H9 (cell line): ENCODE measurements at regions not wholly inside any gene's neighbourhood (a gene's known extent, or its start where the extent isn't known, plus 50 kb on each side); places are given as distances from the start of the nearest gene placed in this dataset.

Source experiments
- DNase-seq: peaks from one replicate; pipeline ENCODE4 v3.0.0-alpha.2; 2017
- H2AFZ ChIP-seq: one replicate; pipeline ENCODE4 v1.6.1; 2013; ENCODE audit warnings: mild to moderate bottlenecking, low read length, control low read depth, moderate library complexity
- H2AK5ac ChIP-seq: 2 replicates; pipeline ENCODE4 v1.6.1; 2013; ENCODE audit warnings: low read length, control low read depth, mixed read lengths; ENCODE audit not compliant: insufficient read length
- H2BK120ac ChIP-seq: one replicate; pipeline ENCODE4 v1.6.1; 2013; ENCODE audit warnings: low read depth, mild to moderate bottlenecking, low read length, control low read depth, inconsistent platforms; ENCODE audit not compliant: poor library complexity, severe bottlenecking
- H2BK12ac ChIP-seq: 2 replicates; pipeline ENCODE4 v1.6.1; 2013; ENCODE audit warnings: low read length, control low read depth, mixed read lengths, low read depth; ENCODE audit not compliant: insufficient read length
- H2BK15ac ChIP-seq: 2 replicates; pipeline ENCODE4 v1.6.1; 2013; ENCODE audit warnings: low read depth, low read length, control low read depth
- H2BK20ac ChIP-seq: one replicate; pipeline ENCODE4 v1.6.1; 2013; ENCODE audit warnings: low read depth, mild to moderate bottlenecking, low read length, control low read depth, inconsistent platforms; ENCODE audit not compliant: poor library complexity, severe bottlenecking
- H2BK5ac ChIP-seq: 2 replicates; pipeline ENCODE4 v1.6.1; 2013; ENCODE audit warnings: low read length, control low read depth, mixed read lengths; ENCODE audit not compliant: insufficient read length
- H3K14ac ChIP-seq: 2 replicates; pipeline ENCODE4 v1.6.1; 2013; ENCODE audit warnings: low read length, control low read depth; ENCODE audit not compliant: insufficient read depth
- H3K18ac ChIP-seq: 2 replicates; pipeline ENCODE4 v1.6.1; 2013; ENCODE audit warnings: low read depth, mild to moderate bottlenecking, mixed read lengths, low read length, control low read depth; ENCODE audit not compliant: insufficient read length
- H3K23ac ChIP-seq: 2 replicates; pipeline ENCODE4 v1.6.1; 2013; ENCODE audit warnings: low read length, control low read depth, mixed read lengths, low read depth; ENCODE audit not compliant: insufficient read length
- H3K23me2 ChIP-seq: 2 replicates; pipeline ENCODE4 v1.6.1; 2013; ENCODE audit warnings: low read depth, mild to moderate bottlenecking, mixed read lengths, low read length, control low read depth; ENCODE audit not compliant: insufficient read length, poor library complexity, severe bottlenecking
- H3K27ac ChIP-seq: 2 replicates; pipeline ENCODE4 v1.5.1; 2013; ENCODE audit warnings: low read length, control low read depth, mixed read lengths, low read depth; ENCODE audit not compliant: insufficient read length
- H3K27me3 ChIP-seq: 2 replicates; pipeline ENCODE4 v1.6.1; 2013; ENCODE audit warnings: low read length, control low read depth, inconsistent platforms; ENCODE audit not compliant: insufficient read depth
- H3K4ac ChIP-seq: 2 replicates; pipeline ENCODE4 v1.6.1; 2013; ENCODE audit warnings: low read depth, mild to moderate bottlenecking, control low read depth, inconsistent platforms, low read length, moderate library complexity
- H3K4me1 ChIP-seq: 2 replicates; pipeline ENCODE4 v1.6.1; 2013; ENCODE audit warnings: low read length, control low read depth, inconsistent platforms; ENCODE audit not compliant: insufficient read depth
- H3K4me2 ChIP-seq: 2 replicates; pipeline ENCODE4 v1.6.1; 2013; ENCODE audit warnings: low read length, control low read depth, mixed read lengths; ENCODE audit not compliant: insufficient read length, insufficient read depth
- H3K56ac ChIP-seq: 2 replicates; pipeline ENCODE4 v1.6.1; 2013; ENCODE audit warnings: low read depth, mild to moderate bottlenecking, mixed read lengths, low read length, control low read depth; ENCODE audit not compliant: insufficient read length
- H3K79me1 ChIP-seq: 2 replicates; pipeline ENCODE4 v1.6.1; 2013; ENCODE audit warnings: low read depth, mild to moderate bottlenecking, moderate library complexity, low read length, control low read depth, inconsistent platforms; ENCODE audit not compliant: insufficient read depth, poor library complexity, severe bottlenecking
- H3K79me2 ChIP-seq: 2 replicates; pipeline ENCODE4 v1.6.1; 2013; ENCODE audit warnings: low read length, control low read depth, inconsistent platforms; ENCODE audit not compliant: insufficient read depth
- H3K9ac ChIP-seq: 2 replicates; pipeline ENCODE4 v1.6.1; 2013; ENCODE audit warnings: low read length, control low read depth, mixed read lengths; ENCODE audit not compliant: insufficient read length; ENCODE audit errors: extremely low read depth
- H3K9me3 ChIP-seq: one replicate; pipeline ENCODE4 v1.6.1; 2013; ENCODE audit warnings: low read depth, low read length, inconsistent platforms; ENCODE audit not compliant: control insufficient read depth
- H3T11ph ChIP-seq: one replicate; pipeline ENCODE4 v1.6.1; 2013; ENCODE audit warnings: mild to moderate bottlenecking, low read length, control low read depth, inconsistent platforms
- H4K20me1 ChIP-seq: one replicate; pipeline ENCODE4 v1.6.1; 2013; ENCODE audit not compliant: control insufficient read depth, insufficient read length, insufficient read depth
- H4K5ac ChIP-seq: 2 replicates; pipeline ENCODE4 v1.6.1; 2013; ENCODE audit warnings: low read depth, mild to moderate bottlenecking, mixed read lengths, low read length, control low read depth; ENCODE audit not compliant: insufficient read length
- H4K8ac ChIP-seq: replicated peaks from 2 replicates; pipeline ENCODE4 v1.6.1; 2013; ENCODE audit warnings: low read length, control low read depth, mixed read lengths, low read depth; ENCODE audit not compliant: insufficient read length
- H4K91ac ChIP-seq: 2 replicates; pipeline ENCODE4 v1.6.1; 2013; ENCODE audit warnings: low read depth, mild to moderate bottlenecking, moderate library complexity, mixed read lengths, low read length, control low read depth; ENCODE audit not compliant: insufficient read length
- H3K27ac Mint-ChIP-seq, 3 experiments: 2 replicates in 2 of 3; 3 replicates in 1 of 3; pipeline ENCODE4 v1.8.0; 2020 to 2021; ENCODE audit warnings: mixed read lengths in 3 of 3, mild to moderate bottlenecking in 1 of 3, moderate library complexity in 1 of 3
- H3K27me3 Mint-ChIP-seq: 2 replicates; pipeline ENCODE4 v1.8.0; 2021; ENCODE audit warnings: low read depth, mild to moderate bottlenecking, moderate library complexity, mixed read lengths
- H3K36me3 Mint-ChIP-seq, 3 experiments: 2 replicates in 2 of 3; 3 replicates in 1 of 3; pipeline ENCODE4 v1.8.0; 2020 to 2021; ENCODE audit warnings: low read depth in 3 of 3, mixed read lengths in 3 of 3; ENCODE audit not compliant: insufficient read depth in 1 of 3
- H3K4me1 Mint-ChIP-seq, 2 experiments: 2 replicates each; pipeline ENCODE4 v1.8.0; 2020; ENCODE audit warnings: mixed read lengths in 2 of 2
- H3K4me3 Mint-ChIP-seq, 2 experiments: 2 replicates in 1 of 2; 3 replicates in 1 of 2; pipeline ENCODE4 v1.8.0; 2020 to 2021; ENCODE audit warnings: mild to moderate bottlenecking in 2 of 2, mixed read lengths in 2 of 2, moderate library complexity in 1 of 2
- H3K9me3 Mint-ChIP-seq, 2 experiments: 2 replicates in 1 of 2; 3 replicates in 1 of 2; pipeline ENCODE4 v1.8.0; 2020; ENCODE audit warnings: mild to moderate bottlenecking in 2 of 2, mixed read lengths in 2 of 2, moderate library complexity in 1 of 2
- CTCF ChIP-seq: fragments of 200-600 bp; sonication (generic); conservative IDR thresholded peaks from 3 replicates; pipeline ENCODE4 v1.8.0; 2021; ENCODE audit warnings: antibody characterized with exemption, mild to moderate bottlenecking
- WGBS: extraction: QIAGEN DNeasy Blood & Tissue Kit; methylation state at CpG from one replicate; pipeline ENCODE4 v1.1.7; 2013; ENCODE audit warnings: missing lambda C conversion rate, low lambda C conversion rate, mixed read lengths; ENCODE audit not compliant: insufficient read length; ENCODE audit errors: extremely low coverage; 5-methylcytosine and 5-hydroxymethylcytosine counted together

DNA sequence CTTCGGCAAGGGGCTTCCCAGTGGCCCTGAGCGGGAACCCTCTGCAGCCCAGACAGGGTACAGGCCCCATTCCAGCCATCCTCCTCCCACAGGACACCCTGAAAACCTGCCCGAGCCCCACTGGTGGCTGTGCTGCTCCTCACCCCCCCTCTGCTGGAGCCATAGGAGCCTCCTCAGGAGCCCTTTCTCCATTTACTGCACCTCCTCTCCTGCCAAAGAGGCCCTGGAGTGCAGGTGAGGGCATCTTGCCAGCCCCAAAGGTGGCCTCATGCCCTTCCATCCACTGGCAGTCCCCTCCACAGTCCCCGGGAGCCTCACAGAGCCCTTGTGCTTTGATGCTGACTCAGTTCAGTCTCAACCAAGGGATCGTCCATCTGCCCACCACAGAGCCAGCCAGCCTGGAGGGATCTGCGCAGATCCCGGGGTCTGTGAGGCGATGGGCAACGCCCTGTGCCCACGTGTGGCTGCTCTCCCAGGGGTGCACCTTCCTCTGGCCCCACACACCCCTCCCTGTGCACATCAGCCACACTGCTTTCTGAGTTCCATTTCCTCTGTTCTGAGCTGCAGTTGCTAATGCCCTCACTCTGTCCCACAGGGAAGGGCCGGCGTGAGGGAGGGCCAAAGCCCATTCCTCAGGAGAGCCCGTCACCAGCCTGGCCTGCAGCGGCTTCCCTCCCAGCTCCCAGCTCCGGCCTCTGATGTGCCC is 228.5 kb downstream of the DLL1 start:
- H3K56ac ChIP-seq, result no peak overlapping the region
- no peak overlapping the region for H3K27ac ChIP-seq
- Mint-ChIP-seq H3K4me1 (peaks cover 14% of the 10 kb centered on the region in 2 experiments), H3K9me3 (peaks cover 2 to 10% of the 10 kb centered on the region in 2 experiments; a peak in 3 of 5 replicates), H3K4me3 (no peak overlapping the region), H3K36me3 (peaks cover 0 to 3% (median 0%) of the 10 kb centered on the region in 3 experiments; a peak in 3 of 7 replicates), H3K27ac (peak overlapping the region in 1 of 3 experiments; percentile 74; a peak in 1 of 7 replicates), H3K27me3 (peaks cover 16% of the 10 kb centered on the region)
- no peak overlapping the region for H3K4me2 ChIP-seq
- H2BK15ac ChIP-seq, result no peak overlapping the region
- H3K14ac ChIP-seq, result peak overlapping the region; percentile 58; the same call in 1 of the 2 replicates
- H3T11ph ChIP-seq, result no peak overlapping the region
- no peak overlapping the region for H2AK5ac ChIP-seq
- DNase-seq, result no peak
- no peaks in the 10 kb centered on the region for H3K79me1 ChIP-seq
- H3K27me3 ChIP-seq, result no peaks in the 10 kb centered on the region
- no CpG with 5 or more reads among the region's 15 CpGs for WGBS
- H3K9ac ChIP-seq, result no peak overlapping the region
- no peaks in the 10 kb centered on the region for H4K20me1 ChIP-seq
- H3K79me2 ChIP-seq, result no peaks in the 10 kb centered on the region
- no peak overlapping the region for H4K91ac ChIP-seq
- no peak overlapping the region for H3K4ac ChIP-seq
- H2BK120ac ChIP-seq, result no peak overlapping the region
- H3K18ac ChIP-seq, result no peak overlapping the region
- no peak overlapping the region for H2BK20ac ChIP-seq
- no peak overlapping the region for H2BK12ac ChIP-seq
- H4K5ac ChIP-seq, result no peak overlapping the region
- H2BK5ac ChIP-seq, result no peak overlapping the region
- no peak overlapping the region for H4K8ac ChIP-seq
- H3K23me2 ChIP-seq, result peaks cover 3% of the 10 kb centered on the region
- no peak overlapping the region for H3K23ac ChIP-seq
- H2AFZ ChIP-seq, result no peak overlapping the region
- TF ChIP-seq CTCF, result no peak
- 0 out of 2 replicates have a peak, but pooled peaks cover 2% of the 10 kb centered on the region for H3K4me1 ChIP-seq
- no peaks in the 10 kb centered on the region for H3K9me3 ChIP-seq
